ENCODE measurements at regions not wholly inside any gene's neighbourhood (a gene's known extent, or its start where the extent isn't known, plus 50 kb on each side); places are given as distances from the start of the nearest gene placed in this dataset.
A peak's percentile ranks its signal among the peaks of the same experiment; 100 is the strongest.
"Not testable (repeated sequence)": the region's sequence is repeated elsewhere in the genome, so short reads cannot be mapped to it uniquely, and the experiment has no call there.

DNA sequence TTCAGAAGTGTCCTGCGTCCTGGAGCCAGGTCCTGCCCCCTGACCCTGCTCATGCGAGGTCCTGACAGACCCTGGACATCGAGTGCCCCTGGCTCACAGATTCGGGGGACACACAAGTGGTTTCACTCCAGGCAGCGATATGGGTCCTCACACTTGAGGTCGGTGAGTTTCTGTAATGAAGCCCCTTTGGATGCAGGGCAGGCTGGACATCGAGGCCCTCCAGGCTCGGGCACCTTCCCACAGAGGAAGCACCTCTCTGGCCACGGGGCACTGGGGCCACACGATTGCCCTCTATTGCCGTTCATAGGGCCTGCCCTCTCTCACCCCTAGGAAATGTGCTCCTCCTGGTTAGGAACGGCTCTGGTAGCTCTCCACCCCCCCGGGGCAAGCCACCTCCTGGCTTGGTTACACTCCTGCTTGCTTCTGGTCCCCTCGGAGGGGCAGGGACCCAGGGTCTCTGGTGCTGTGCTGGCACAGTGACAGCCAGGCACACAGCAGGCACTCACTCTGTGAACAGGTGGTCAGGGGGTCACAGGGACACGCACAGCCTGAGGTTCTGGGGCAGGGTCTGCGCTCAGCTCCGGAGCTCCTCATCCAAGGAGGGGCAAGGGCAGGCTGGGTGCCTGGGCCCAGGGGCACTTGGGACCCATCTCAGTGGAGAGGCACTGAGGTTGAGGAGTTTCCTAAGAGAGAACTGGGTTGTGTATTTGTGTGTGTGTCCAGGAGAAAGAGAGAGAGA is 907.7 kb downstream of the BRD1 start:
- Mint-ChIP-seq H3K4me1 (peaks cover 47% of the 10 kb centered on the region), H3K27ac (ENCODE audit: unreplicated experiment) (no peak overlapping the region), H3K27me3 (ENCODE audit: low read depth) (peaks cover 2% of the 10 kb centered on the region), H3K36me3 (ENCODE audit: low read depth) (no peaks in the 10 kb centered on the region), H3K9me3 (peaks cover 6% of the 10 kb centered on the region), H3K4me3 (no peak overlapping the region)
- DNase-seq (ENCODE audit: low read depth, low spot score) = no peak
- TF ChIP-seq, protein P1, sequence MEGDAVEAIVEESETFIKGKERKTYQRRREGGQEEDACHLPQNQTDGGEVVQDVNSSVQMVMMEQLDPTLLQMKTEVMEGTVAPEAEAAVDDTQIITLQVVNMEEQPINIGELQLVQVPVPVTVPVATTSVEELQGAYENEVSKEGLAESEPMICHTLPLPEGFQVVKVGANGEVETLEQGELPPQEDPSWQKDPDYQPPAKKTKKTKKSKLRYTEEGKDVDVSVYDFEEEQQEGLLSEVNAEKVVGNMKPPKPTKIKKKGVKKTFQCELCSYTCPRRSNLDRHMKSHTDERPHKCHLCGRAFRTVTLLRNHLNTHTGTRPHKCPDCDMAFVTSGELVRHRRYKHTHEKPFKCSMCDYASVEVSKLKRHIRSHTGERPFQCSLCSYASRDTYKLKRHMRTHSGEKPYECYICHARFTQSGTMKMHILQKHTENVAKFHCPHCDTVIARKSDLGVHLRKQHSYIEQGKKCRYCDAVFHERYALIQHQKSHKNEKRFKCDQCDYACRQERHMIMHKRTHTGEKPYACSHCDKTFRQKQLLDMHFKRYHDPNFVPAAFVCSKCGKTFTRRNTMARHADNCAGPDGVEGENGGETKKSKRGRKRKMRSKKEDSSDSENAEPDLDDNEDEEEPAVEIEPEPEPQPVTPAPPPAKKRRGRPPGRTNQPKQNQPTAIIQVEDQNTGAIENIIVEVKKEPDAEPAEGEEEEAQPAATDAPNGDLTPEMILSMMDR (conservative IDR thresholded peaks at IDR 0.05) = no peak

DNA sequence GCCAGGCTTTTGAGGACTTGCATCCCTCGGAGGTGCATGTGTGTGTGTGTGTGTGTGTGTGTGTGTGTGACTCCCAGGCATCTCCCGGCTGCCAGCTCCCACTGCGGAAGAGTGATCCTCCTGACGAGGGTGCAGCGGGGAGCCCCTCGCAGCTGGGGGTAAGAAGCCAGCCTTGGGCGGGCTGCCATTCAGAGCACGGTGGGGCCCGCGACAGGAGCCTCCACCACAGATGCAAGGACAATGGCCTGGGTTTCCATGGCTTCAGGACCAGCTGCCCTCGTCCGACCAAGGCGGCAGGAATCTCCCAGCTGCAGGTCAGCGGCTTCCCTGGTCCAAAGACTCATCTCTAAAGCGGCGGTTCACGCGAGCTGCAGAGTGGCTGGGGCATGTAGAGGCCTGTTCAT is 908.5 kb downstream of the BRD1 start:
- TF ChIP-seq, protein P1 (conservative IDR thresholded peaks at IDR 0.05) = no peak
- H3K4me3 Mint-ChIP-seq = peak overlapping the region; percentile 39
- peaks cover 6% of the 10 kb centered on the region for H3K9me3 Mint-ChIP-seq
- peak; percentile 39 for DNase-seq (ENCODE audit: low read depth, low spot score)
- peak overlapping the region; percentile 83 for H3K27ac Mint-ChIP-seq (ENCODE audit: unreplicated experiment)
- H3K36me3 Mint-ChIP-seq (ENCODE audit: low read depth) = no peaks in the 10 kb centered on the region
- H3K4me1 Mint-ChIP-seq = peaks cover 47% of the 10 kb centered on the region
- H3K27me3 Mint-ChIP-seq (ENCODE audit: low read depth) = peaks cover 2% of the 10 kb centered on the region

DNA sequence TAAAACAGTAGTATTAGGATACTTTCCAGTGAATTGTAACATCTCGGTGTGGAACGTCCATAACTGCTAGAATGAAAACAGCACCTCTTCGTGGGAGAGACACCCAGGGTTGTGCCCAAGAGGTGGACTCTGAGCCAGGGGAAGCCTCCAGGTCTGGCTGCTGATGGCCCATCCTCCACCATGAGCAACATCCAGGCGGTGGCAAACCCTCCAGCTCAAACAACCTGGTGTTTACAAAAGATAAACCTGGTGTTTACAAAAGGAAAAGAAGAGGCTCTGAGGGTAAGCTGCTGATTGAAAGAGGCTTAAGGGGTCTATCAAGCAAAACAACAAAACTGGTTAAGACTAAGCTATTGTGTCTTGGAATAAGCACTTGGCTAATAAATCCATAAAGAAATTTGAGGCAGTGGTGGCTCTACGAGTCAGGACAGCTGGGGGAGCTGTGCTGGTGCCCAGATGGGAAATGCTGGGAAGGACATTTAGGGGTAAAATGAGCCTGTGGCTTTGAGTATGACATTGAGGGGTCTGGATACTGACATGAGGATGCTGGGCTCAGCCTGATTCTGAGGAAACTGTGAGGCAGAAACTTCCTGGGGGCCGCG is 909.0 kb downstream of the BRD1 start:
- Mint-ChIP-seq H3K4me1 (peaks cover 43% of the 10 kb centered on the region), H3K4me3 (peak overlapping the region; percentile 39), H3K27ac (ENCODE audit: unreplicated experiment) (peak overlapping the region; percentile 83), H3K9me3 (peaks cover 6% of the 10 kb centered on the region), H3K36me3 (ENCODE audit: low read depth) (no peaks in the 10 kb centered on the region), H3K27me3 (ENCODE audit: low read depth) (peaks cover 2% of the 10 kb centered on the region)
- DNase-seq (ENCODE audit: low read depth, low spot score) = no peak
- TF ChIP-seq, protein P1 (conservative IDR thresholded peaks at IDR 0.05) = no peak

DNA sequence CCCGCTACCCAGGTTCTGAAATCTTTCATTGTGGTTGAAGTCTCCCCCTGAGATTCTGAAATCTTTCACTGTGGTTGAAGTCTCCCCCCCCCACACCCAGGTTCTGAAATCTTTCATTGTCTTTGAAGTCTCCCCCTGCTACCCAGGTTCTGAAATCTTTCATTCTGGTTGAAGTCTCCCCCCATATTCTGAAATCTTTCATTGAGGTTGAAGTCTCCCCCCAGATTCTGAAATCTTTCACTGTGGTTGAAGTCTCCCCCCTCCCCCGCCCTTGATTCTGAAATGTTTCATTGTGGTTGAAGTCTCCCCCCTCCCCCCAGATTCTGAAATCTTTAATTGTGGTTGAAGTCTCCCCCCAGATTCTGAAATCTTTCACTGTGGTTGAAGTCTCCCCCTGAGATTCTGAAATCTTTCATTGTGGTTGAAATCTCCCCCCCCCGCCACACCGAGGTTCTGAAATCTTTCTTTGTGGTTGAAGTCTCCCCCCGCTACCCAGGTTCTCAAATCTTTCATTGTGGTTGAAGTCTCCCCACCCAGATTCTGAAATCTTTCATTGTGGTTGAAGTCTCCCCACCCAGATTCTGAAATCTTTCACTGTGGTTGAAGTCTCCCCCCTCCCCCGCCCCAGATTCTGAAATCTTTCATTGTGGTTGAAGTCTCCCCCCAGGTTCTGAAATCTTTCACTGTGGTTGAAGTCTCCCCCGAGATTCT is 915.2 kb downstream of the BRD1 start:
- H3K4me1 Mint-ChIP-seq; H3K4me3 Mint-ChIP-seq; H3K27me3 Mint-ChIP-seq (ENCODE audit: low read depth); DNase-seq (ENCODE audit: low read depth, low spot score); H3K27ac Mint-ChIP-seq (ENCODE audit: unreplicated experiment); H3K36me3 Mint-ChIP-seq (ENCODE audit: low read depth); H3K9me3 Mint-ChIP-seq: not testable (repeated sequence)

DNA sequence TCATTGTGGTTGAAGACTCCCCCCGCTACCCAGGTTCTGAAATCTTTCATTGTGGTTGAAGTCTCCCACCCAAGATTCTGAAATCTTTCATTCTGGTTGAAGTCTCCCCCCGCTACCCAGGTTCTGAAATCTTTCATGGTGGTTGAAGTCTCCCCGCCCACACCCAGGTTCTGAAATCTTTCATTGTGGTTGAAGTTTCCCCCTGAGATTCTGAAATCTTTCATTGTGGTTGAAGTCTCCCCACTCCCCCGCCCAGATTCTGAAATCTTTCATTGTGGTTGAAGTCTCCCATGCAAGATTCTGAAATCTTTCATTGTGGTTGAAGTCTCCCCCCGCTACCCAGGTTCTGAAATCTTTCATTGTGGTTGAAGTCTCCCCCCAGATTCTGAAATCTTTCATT is 916.0 kb downstream of the BRD1 start:
- not testable (repeated sequence) for H3K27ac Mint-ChIP-seq (ENCODE audit: unreplicated experiment); H3K4me1 Mint-ChIP-seq; H3K4me3 Mint-ChIP-seq; H3K36me3 Mint-ChIP-seq (ENCODE audit: low read depth); H3K9me3 Mint-ChIP-seq; DNase-seq (ENCODE audit: low read depth, low spot score); H3K27me3 Mint-ChIP-seq (ENCODE audit: low read depth)

DNA sequence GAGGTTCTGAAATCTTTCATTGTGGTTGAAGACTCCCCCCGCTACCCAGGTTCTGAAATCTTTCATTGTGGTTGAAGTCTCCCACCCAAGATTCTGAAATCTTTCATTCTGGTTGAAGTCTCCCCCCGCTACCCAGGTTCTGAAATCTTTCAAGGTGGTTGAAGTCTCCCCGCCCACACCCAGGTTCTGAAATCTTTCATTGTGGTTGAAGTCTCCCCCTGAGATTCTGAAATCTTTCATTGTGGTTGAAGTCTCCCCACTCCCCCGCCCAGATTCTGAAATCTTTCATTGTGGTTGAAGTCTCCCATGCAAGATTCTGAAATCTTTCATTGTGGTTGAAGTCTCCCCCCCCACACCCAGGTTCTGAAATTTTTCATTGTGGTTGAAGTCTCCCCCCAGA is 916.6 kb downstream of the BRD1 start:
- not testable (repeated sequence) for DNase-seq (ENCODE audit: low read depth, low spot score); H3K9me3 Mint-ChIP-seq; H3K4me1 Mint-ChIP-seq; H3K4me3 Mint-ChIP-seq; H3K27me3 Mint-ChIP-seq (ENCODE audit: low read depth); H3K36me3 Mint-ChIP-seq (ENCODE audit: low read depth); H3K27ac Mint-ChIP-seq (ENCODE audit: unreplicated experiment)

DNA sequence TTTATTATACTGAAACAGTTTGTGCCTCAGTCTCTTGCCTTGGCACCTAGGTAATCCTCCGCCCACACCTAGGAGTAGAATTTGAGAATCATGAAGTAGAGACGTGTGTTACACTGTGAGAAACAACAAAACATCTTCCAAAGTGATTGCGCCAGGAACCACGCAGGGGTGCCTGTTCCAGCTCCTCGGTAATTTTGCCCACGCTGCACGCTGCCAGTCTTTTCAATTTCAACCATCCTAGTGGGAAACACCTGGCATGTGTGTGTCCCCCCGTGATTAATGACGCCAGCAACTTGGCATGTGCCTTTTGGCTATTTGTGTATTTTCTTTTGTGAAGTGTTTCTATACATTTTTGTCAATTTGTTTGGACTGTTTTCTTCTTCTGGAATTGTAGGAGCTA is 919.1 kb downstream of the BRD1 start:
- no peak overlapping the region for H3K27ac Mint-ChIP-seq (ENCODE audit: unreplicated experiment)
- H3K27me3 Mint-ChIP-seq (ENCODE audit: low read depth) = no peaks in the 10 kb centered on the region
- peaks cover 2% of the 10 kb centered on the region for H3K9me3 Mint-ChIP-seq
- H3K4me3 Mint-ChIP-seq = no peak overlapping the region
- H3K4me1 Mint-ChIP-seq = peaks cover 7% of the 10 kb centered on the region
- TF ChIP-seq, protein P1 (conservative IDR thresholded peaks at IDR 0.05) = no peak
- no peaks in the 10 kb centered on the region for H3K36me3 Mint-ChIP-seq (ENCODE audit: low read depth)
- no peak for DNase-seq (ENCODE audit: low read depth, low spot score)

All from neural crest cell (in vitro differentiated cells).